ENCODE measurements at regions not wholly inside any gene's neighbourhood (a gene's known extent, or its start where the extent isn't known, plus 50 kb on each side); places are given as distances from the start of the nearest gene placed in this dataset.

DNA sequence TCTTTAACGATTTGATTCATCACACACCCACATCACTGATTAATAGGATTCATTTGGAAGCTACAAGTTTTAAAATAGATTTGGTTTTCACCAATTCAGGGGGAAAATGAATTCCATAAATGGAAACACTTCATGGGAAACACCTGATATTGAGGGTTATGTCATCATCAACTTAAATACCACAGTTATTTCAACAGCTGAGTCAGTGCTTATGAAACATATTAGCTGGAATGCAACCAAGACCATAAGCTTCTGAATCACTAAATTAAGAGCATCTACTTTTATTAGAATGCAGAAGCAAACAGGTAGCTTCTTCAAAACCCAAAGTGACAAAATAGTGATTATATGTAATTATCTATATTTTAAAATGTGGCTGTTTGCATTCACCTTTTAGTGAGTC lies 207.8 kb upstream of the DCAF8L1 start (continued):
- no peak for TF ChIP-seq PRDM15 (CRISPR knock-in tag; IDR thresholded peaks at IDR 0.05)

DNA sequence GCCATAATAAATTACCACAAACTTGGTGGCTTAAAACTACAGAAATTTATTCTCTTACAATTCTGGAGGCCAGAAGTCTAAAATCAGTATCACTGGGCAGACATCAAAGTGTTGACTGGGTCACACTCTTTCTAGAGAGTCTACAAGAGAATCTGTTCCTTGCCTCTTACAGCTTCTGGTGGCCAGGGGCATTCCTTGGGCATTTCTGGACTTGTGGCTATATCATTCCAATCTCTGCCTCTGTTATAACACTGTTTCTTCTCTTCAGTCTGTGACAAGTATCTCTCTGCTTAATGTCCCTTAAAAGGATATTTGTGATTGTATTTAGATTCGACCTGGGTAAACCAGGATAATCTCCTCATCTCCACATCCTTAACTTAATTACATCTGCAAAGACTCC lies 207.3 kb upstream of the DCAF8L1 start:
- no peak overlapping the region for H3K4me2 ChIP-seq (ENCODE audit: control insufficient read depth, insufficient read depth)
- ChIA-PET SMC1A (ENCODE audit: uncharacterized antibody, unreplicated experiment) (no interaction called here), CTCF (interaction anchor here (1.0 to 1.9 kb wide), 2 partner anchors 12 to 19 kb away, joined by 3 to 7 read pairs; no protein-coding TSS in a partner anchor), POLR2A (interaction anchor here (0.6 kb wide), 1 partner anchor 292 kb away, joined by 3 read pairs; no protein-coding TSS in a partner anchor), RAD21 (ENCODE audit: unreplicated experiment) (no interaction called here)
- WGBS (ENCODE audit: insufficient coverage, insufficient replicate concordance, low lambda C conversion rate, missing lambda C conversion rate), result 0% methylated on average over 1 of the region's 1 CpG
- H3K27me3 ChIP-seq (replicated peaks in 1 of 2; ENCODE audit: control insufficient read depth in 2 of 2, insufficient read depth in 2 of 2, low read length in 1 of 2), result no peaks in the 10 kb centered on the region
- TF ChIP-seq IRF5 (IDR thresholded peaks at IDR 0.05; ENCODE audit: borderline replicate concordance) (no peak), SRF (IDR thresholded peaks at IDR 0.05; ENCODE audit: low read depth in 2 of 2, low read length in 2 of 2) (no peak), HDAC6 (IDR thresholded peaks at IDR 0.05; ENCODE audit: unreplicated experiment) (no peak), NFYA (IDR thresholded peaks at IDR 0.05; ENCODE audit: borderline replicate concordance, low read depth, low read length) (no peak), RELA (IDR thresholded peaks at IDR 0.05; ENCODE audit: borderline replicate concordance, partially characterized antibody) (no peak), RUNX3 (IDR thresholded peaks at IDR 0.05; ENCODE audit: low read length) (no peak), NR2C1 (IDR thresholded peaks at IDR 0.05) (no peak), CHD1 (IDR thresholded peaks at IDR 0.05; ENCODE audit: low read depth, low read length) (no peak), ZNF24 (IDR thresholded peaks at IDR 0.05) (no peak)
- H3K36me3 ChIP-seq (ENCODE audit: control insufficient read depth in 2 of 2, insufficient read depth in 2 of 2, low read length in 1 of 2), result no peaks in the 10 kb centered on the region
- H3K4me1 ChIP-seq (ENCODE audit: control insufficient read depth, insufficient read depth, low read length), result no peaks in the 10 kb centered on the region
- DNase-seq (ENCODE audit: low read depth, low spot score), result no peak
- ATAC-seq, result no peak
- intact Hi-C loops (cut with micrococcal nuclease; ENCODE audit: unreplicated experiment), result no loop called here
- in situ Hi-C loops (cut with MboI), result no loop called here
- no TSS peak for BruUV-seq (replicated peaks)
- no peaks in the 10 kb centered on the region for H3K79me2 ChIP-seq (ENCODE audit: control insufficient read depth, insufficient read depth, low read length)
- H4K20me1 ChIP-seq (ENCODE audit: control insufficient read depth, insufficient read depth), result no peaks in the 10 kb centered on the region
- no peaks in the 10 kb centered on the region for H3K9me3 ChIP-seq (replicated peaks; ENCODE audit: control insufficient read depth, insufficient read depth, low read length)
- FAIRE-seq, result no peak
- no peak overlapping the region for H2AFZ ChIP-seq (ENCODE audit: control insufficient read depth, low read depth, low read length)
- H3K4me3 ChIP-seq, result no peak overlapping the region
- H3K9ac ChIP-seq (ENCODE audit: control insufficient read depth, insufficient read depth, low read length), result no peak overlapping the region
- no peak overlapping the region for H3K27ac ChIP-seq (ENCODE audit: control insufficient read depth, insufficient read depth)

Data from GM12878 (cell line).